ENCODE measurements at regions not wholly inside any gene's neighbourhood (a gene's known extent, or its start where the extent isn't known, plus 50 kb on each side); places are given as distances from the start of the nearest gene placed in this dataset.

- TF ChIP-seq CTCF (IDR thresholded peaks at IDR 0.05) (no peak), POLR2A (IDR thresholded peaks at IDR 0.05) (no peak), POLR2AphosphoS5 (IDR thresholded peaks at IDR 0.05) (no peak)
Observed at GRCh38 chr3:15926871-15927270, 129.1 kb upstream of the ANKRD28 start.
